Uterus (tissue), 3 donors: ENCODE measurements at regions not wholly inside any gene's neighbourhood (a gene's known extent, or its start where the extent isn't known, plus 50 kb on each side); places are given as distances from the start of the nearest gene placed in this dataset.

Experiments used
- DNase-seq, 2 donors: peaks; one replicate each; pipeline ENCODE4 v3.0.0-alpha.2; 2019 to 2020
- H3K27ac ChIP-seq, 2 donors: fragments of 200-600 bp; sonication (generic); 1 replicate in 1 of 2; 2 replicates in 1 of 2; pipeline ENCODE4 v1.5.1; 2016 to 2018
- H3K27me3 ChIP-seq, 2 donors: fragments of 200-600 bp; sonication (generic); one replicate each; pipeline ENCODE4 v1.5.1; 2018 to 2019; ENCODE audit warnings: control low read depth in 1 of 2
- H3K36me3 ChIP-seq, 2 donors: fragments of 200-600 bp; sonication (generic); one replicate each; pipeline ENCODE4 v1.5.1; 2019; ENCODE audit warnings: control low read depth in 1 of 2
- H3K4me1 ChIP-seq, 2 donors: fragments of 200-600 bp; sonication (generic); one replicate each; pipeline ENCODE4 v1.5.1; 2018 to 2019; ENCODE audit warnings: control low read depth in 1 of 2
- H3K4me3 ChIP-seq, 2 donors: fragments of 200-600 bp; sonication (generic); 1 replicate in 1 of 2; 2 replicates in 1 of 2; pipeline ENCODE4 v1.5.1; 2018 to 2019; ENCODE audit warnings: mild to moderate bottlenecking in 1 of 2
- H3K9me3 ChIP-seq, 2 donors: fragments of 200-600 bp; sonication (generic); one replicate each; pipeline ENCODE4 v1.5.1; 2019; ENCODE audit warnings: control low read depth in 1 of 2
- POLR2A ChIP-seq, 2 donors: fragments of 450-650 bp; IDR thresholded peaks; one replicate each; pipeline ENCODE4 v1.6.1; 2016; ENCODE audit warnings: antibody characterized with exemption in 2 of 2, mild to moderate bottlenecking in 1 of 2, moderate library complexity in 1 of 2
- intact Hi-C: fragments of 100-400 bp; cut with DNase I; formaldehyde crosslinking; loops from one replicate; pipeline ENCODE4 v1.15.1; 2023; ENCODE audit warnings: low total_unique reads
- TF ChIP-seq, protein P1 (sequence below), 4 experiments: fragments of 200-600 bp in 2 of 4; fragments of 450-650 bp in 2 of 4; sonication (generic) in 2 of 4; IDR thresholded peaks; one replicate each; pipeline ENCODE4 v1.5.1; 2016 to 2019; ENCODE audit warnings: antibody characterized with exemption in 4 of 4, mild to moderate bottlenecking in 2 of 4, moderate library complexity in 1 of 4
- donor health status: DM: yes; HTN: yes; CAD: no.

- intact Hi-C loops: no loop called here
- no peaks in the 10 kb centered on the region for H3K9me3 ChIP-seq
These were observed 162.6 kb upstream of the PFN2 start for GRCh38 chr3:150133293-150133692.

GRCh38 chr3:150132101-150132749, 161.5 kb upstream of the PFN2 start:
- Histone ChIP-seq H3K27me3 (no peaks in the 10 kb centered on the region), H3K9me3 (no peaks in the 10 kb centered on the region), H3K4me3 (no peak overlapping the region), H3K27ac (no peak overlapping the region), H3K4me1 (no peaks in the 10 kb centered on the region), H3K36me3 (no peaks in the 10 kb centered on the region)
- intact Hi-C loops: no loop called here
- DNase-seq: no peak
- TF ChIP-seq POLR2A (IDR thresholded peaks at IDR 0.05): no peak
- TF ChIP-seq, protein P1, sequence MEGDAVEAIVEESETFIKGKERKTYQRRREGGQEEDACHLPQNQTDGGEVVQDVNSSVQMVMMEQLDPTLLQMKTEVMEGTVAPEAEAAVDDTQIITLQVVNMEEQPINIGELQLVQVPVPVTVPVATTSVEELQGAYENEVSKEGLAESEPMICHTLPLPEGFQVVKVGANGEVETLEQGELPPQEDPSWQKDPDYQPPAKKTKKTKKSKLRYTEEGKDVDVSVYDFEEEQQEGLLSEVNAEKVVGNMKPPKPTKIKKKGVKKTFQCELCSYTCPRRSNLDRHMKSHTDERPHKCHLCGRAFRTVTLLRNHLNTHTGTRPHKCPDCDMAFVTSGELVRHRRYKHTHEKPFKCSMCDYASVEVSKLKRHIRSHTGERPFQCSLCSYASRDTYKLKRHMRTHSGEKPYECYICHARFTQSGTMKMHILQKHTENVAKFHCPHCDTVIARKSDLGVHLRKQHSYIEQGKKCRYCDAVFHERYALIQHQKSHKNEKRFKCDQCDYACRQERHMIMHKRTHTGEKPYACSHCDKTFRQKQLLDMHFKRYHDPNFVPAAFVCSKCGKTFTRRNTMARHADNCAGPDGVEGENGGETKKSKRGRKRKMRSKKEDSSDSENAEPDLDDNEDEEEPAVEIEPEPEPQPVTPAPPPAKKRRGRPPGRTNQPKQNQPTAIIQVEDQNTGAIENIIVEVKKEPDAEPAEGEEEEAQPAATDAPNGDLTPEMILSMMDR (IDR thresholded peaks at IDR 0.05): no peak

More at GRCh38 chr3:150133293-150133692, 162.6 kb upstream of the PFN2 start:
- H3K36me3 ChIP-seq: no peaks in the 10 kb centered on the region
- H3K4me3 ChIP-seq: no peak overlapping the region
- H3K27me3 ChIP-seq: no peaks in the 10 kb centered on the region
- no peaks in the 10 kb centered on the region for H3K4me1 ChIP-seq
- no peak for TF ChIP-seq POLR2A (IDR thresholded peaks at IDR 0.05)
- TF ChIP-seq, protein P1 (IDR thresholded peaks at IDR 0.05): no peak
- no peak overlapping the region for H3K27ac ChIP-seq
- no peak for DNase-seq

- Histone ChIP-seq H3K27me3 (no peaks in the 10 kb centered on the region), H3K27ac (no peak overlapping the region), H3K36me3 (no peaks in the 10 kb centered on the region), H3K4me1 (no peaks in the 10 kb centered on the region), H3K9me3 (no peaks in the 10 kb centered on the region), H3K4me3 (no peak overlapping the region)
- intact Hi-C loops: no loop called here
- no peak for DNase-seq
- no peak for TF ChIP-seq POLR2A (IDR thresholded peaks at IDR 0.05)
- TF ChIP-seq, protein P1 (IDR thresholded peaks at IDR 0.05): no peak
These were observed 161.0 kb upstream of the PFN2 start for GRCh38 chr3:150131663-150132062.

DNA sequence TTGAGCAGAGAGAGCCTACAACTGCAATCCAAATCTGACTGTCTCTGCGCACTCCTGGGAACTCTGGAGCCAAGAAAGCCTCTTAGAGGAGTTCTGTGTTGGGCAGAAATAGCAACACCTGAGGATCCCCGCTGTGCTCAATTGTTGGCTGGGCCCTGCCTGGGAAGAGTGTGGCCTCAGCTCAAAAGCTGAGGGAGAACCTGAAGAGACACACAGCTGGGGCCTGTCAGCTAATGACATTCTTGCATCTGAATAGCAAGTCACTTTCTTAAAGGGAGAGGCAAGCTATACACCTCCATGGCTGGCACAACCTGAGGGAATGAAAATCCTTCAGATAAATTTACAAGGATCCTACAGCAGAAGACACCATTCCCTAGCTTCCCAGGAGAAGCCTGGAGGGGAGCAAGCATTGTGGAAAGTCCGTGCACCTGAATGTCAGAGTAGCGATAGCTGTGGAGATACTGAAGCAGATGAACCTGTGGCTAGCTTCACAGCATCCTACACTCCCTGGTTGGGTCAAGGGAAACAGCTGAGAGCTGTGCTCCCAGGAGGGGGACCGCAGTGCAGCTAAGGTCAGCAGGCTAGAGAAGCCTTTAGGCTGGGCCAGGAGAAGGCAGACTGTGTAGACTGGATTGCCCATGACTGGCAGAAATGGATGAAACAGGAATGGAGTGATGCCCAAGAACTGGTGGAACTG, 159.9 kb upstream of the PFN2 start:
- Histone ChIP-seq H3K9me3 (no peaks in the 10 kb centered on the region), H3K27ac (no peak overlapping the region), H3K27me3 (no peaks in the 10 kb centered on the region), H3K4me3 (no peak overlapping the region), H3K36me3 (no peaks in the 10 kb centered on the region), H3K4me1 (no peaks in the 10 kb centered on the region)
- intact Hi-C loops: no loop called here
- no peak for DNase-seq
- TF ChIP-seq, protein P1 (IDR thresholded peaks at IDR 0.05): no peak
- TF ChIP-seq POLR2A (IDR thresholded peaks at IDR 0.05): no peak

- Histone ChIP-seq H3K9me3 (no peaks in the 10 kb centered on the region), H3K27ac (no peak overlapping the region), H3K27me3 (no peaks in the 10 kb centered on the region), H3K36me3 (no peaks in the 10 kb centered on the region), H3K4me1 (no peaks in the 10 kb centered on the region), H3K4me3 (no peak overlapping the region)
- intact Hi-C loops: no loop called here
- no peak for TF ChIP-seq POLR2A (IDR thresholded peaks at IDR 0.05)
- DNase-seq: no peak
These were observed 158.5 kb upstream of the PFN2 start for GRCh38 chr3:150129166-150129565.
